ENCODE measurements at regions not wholly inside any gene's neighbourhood (a gene's known extent, or its start where the extent isn't known, plus 50 kb on each side); places are given as distances from the start of the nearest gene placed in this dataset.

- no peak for TF ChIP-seq CTCF (IDR thresholded peaks at IDR 0.05; ENCODE audit: borderline replicate concordance, extremely low read depth, low read length, poor library complexity, severe bottlenecking)
- TF ChIP-seq EZH2 (IDR thresholded peaks at IDR 0.05; ENCODE audit: borderline replicate concordance, low read depth, low read length, severe bottlenecking): no peak
Observed at GRCh38 chr2:103809941-103810441, 1043.9 kb upstream of the POU3F3 start.
